GM21367 (cell line): ENCODE measurements at regions not wholly inside any gene's neighbourhood (a gene's known extent, or its start where the extent isn't known, plus 50 kb on each side); places are given as distances from the start of the nearest gene placed in this dataset.
"Not testable (repeated sequence)": the region's sequence is repeated elsewhere in the genome, so short reads cannot be mapped to it uniquely, and the experiment has no call there.

ENCODE experiments used
- ATAC-seq: cut with Tn5 transposase; IDR thresholded peaks from one replicate; pipeline ENCODE4 v1.9.1; 2021; ENCODE audit not compliant: unreplicated experiment

DNA sequence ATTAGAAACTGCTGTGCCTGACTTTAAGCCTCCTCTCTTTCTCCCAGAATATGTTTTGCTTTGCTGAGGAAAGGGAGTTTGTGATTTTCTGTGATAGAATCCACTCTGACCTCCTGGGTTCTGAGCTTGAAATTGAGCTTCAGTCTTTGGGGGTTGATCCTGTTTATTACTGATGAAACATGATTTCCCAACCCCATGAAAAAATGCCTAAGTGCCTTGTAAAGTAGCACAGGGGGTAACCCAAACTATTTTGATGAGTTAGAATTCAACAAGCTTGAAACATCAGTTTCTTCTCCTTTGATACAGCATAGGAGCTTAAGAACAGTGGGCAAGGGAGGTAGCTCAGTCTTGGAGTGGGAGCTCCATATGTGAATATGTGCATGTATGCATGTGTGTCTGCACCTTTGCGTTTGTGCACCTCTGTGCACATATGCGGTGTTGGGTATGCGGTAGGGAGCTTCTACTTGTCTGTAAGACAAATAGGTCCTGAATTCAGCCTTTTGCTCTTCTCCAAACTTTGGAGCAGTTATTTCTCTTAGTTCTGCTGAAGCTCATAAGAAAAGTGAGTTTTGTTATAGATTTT, 364.6 kb downstream of the OSR1 start:
- ATAC-seq, result no peak

DNA sequence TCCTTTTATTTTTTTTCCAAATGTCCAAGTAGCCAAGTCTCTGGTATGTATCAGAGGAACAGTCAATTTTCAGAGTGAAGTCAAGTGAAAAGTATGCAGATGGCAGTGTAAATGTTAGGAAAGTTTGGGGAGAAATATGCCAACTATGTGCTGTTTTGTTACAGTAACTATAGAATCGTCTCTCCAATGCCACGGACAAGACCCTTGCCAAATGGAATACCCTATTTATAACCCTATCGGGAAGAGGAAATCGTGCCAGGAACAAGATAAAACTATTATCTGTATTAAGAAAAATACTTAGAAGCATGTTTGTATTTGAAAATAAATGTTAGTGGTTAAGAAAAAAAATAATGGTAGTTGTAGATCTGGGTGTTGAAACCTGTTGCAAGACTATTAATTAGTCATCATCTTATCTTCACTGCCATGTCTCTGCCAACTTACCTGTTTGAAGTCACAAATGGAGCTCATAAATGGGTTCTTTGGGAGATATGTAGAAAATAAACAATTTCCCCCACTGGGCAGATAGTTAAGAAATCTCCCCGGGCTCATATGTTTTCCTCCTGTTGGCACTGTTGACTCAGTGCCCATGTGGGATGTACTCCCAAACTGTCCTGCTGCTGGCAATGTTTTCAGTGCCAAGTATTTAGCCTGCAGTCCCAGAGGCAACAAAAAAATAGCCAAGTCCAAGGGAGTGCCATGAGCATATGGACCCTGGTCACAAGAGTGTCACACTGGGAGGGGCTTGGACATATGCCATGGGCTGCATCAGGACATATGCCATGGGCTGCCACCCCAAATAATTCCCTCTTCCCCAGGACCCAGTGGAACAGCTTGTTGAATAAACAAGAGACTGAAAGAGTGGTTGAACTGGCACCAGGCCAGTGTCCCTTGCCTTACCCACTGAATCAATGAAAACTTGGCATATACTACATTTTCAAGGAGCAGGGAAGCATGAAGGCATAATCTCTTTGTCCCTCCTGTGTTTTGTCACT, 366.9 kb downstream of the OSR1 start:
- ATAC-seq, result no peak

DNA sequence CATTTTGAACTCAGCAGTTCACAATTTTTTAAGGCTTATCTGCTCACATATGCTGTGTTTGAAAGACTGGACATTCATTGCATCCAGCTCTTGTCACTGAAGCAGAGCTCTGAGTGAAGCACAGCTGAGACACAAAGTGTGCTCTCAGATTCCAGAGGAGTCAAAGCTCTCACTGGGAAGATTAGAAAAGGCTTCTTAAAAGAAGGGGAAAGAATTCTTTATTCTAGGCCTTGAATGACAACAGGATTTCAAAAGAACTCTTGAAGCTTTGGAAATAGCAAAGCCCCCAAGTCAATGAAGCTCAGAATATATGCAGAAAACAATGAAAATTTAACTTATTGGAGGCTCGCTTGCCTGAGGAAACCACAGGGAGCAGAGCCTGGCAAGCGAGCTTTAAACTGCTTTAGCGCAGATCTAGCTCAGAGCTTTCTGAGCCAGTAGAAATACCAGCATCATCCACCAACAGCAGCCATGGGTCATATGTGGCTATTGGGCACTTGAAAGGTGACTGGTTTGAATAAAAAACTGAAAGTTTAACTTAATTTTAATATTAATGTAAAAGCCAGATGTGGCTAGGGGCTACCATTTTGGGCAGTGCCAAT, 369.7 kb downstream of the OSR1 start:
- ATAC-seq, result no peak

DNA sequence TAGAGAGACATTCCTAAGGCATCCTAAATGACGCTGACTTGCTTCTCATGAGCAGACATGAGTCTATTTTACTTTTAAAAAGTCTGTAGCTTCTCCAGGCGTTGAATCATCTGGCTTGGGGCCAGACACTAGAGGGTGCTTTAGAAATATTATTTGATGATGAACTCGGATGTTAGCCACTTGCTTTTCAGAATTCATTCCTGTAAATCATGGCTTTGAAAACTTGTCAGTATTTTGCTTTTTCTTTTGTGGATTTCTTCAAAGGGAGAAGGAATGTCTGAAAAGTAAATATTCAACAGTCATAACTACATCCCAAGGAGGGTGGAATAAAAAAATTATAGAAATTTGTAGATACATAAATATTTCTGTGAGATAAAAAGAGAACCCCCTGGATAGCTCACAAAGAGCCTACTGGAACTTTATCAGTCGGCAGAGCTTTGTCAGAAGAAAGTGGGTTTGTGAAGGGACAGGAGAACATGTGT, 370.8 kb downstream of the OSR1 start:
- ATAC-seq, result no peak

DNA sequence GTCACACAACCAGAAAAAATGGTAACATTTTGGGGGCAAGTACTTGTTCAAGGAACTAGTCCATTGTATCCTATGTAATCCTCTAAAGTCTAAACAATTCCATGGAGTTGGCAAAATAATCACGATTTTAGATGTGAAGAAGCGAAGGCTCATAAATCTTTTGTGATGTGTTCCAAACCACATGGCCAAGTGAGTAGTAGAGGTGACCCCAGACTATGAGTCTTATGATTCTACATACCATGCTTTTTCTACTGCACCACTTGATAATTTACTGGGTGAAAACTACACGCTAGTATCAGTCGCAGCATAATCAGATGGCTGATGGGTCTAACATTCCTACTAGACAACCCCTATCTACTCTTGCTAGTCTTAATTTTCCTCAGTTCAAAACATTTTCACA, 371.4 kb downstream of the OSR1 start:
- no peak for ATAC-seq

DNA sequence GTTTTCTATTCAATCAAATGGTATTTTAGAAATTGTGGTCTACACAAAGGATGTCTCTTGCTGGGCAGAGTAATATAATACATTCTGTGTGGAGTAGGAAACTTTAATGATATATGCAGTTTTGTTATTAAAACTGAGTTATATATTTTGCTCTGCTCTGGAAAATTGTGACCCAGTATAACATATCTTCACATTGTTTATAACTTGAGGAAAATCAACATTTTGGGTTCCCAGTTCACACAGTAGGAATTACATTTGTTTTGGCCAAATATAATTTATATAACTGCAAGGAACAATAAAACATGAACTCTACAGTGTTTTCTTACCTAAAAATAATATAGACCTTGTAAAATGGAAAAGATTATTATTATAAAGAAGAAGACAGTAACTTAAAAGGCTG, 372.4 kb downstream of the OSR1 start:
- no peak for ATAC-seq

DNA sequence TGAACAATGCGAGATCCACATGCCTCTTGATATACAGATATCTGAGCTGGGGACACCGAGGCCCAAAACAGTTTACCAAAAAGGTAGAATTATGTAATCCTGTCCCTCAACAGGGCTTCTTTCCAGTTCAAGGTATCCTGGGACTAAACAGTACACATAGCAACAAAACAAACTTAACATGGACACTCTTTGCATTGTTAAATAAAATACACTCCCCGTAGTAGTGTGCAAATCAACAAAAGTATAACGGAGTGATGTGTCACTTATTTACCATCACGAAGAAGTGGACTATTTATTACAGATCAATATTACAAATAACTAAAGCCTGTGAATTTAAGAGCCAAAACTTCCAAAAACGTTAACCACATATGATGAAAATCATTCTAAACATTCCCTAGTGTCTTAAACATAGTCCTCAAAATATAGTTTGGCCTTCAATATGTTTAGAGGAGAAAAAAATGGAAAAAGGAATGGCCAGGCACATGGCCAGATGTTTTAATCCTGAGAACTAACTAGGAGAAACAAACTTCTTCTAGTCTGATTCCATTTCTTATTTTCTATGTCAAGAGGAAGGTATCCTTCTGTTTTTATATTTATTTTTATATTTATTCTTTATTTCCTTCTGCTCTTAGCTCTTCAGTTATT, 377.5 kb downstream of the OSR1 start:
- ATAC-seq, result no peak

DNA sequence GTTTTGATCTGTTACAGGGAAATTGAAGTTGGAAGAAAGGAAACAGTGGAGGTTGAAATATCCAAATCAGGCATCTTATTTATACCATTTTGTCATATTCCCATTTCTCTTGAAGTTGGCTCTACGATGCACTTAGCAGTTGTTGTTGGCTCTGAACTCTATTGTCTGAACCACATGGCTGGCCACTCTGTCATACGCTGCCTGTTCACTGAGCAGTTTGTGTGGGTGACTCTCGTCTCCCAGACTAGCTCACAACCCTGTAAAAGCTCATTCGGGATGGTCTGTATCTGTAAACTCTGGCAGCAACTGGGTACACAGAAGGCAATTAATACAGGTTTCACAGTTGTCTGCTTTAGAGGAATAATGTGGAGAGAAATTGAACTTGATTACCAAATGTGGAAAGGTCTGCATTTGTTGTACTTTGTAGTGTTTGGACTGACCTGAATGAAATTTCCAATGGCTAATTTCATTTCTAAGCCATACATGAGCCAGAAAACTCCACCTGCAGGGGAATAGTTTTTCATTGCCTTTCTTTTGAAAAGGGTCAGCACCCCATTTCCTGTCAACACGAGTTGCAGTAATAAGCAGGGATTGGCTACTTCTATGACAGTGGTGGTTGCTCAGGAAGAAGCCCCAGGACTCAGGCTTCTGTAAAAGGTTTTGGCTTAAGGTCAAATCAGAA, 378.2 kb downstream of the OSR1 start:
- no peak for ATAC-seq

DNA sequence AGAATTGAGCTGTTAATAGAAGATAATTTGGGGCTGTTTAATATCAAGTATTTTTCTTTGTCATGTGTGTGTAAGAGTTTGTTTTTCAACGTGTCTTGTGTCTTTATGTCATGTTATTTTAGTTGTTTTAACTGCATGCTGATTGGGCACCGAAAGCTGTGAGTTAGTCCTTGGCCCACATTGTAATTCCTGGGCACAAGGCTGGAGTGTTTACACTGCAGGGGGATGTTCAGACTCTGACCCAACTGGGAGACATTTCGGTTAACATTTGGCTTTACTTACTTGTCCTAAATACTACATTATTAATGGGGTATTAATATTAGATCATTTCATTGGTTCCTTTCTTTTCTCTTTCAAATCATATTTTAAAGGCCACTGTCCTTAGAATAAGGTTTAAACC, 381.0 kb downstream of the OSR1 start:
- no peak for ATAC-seq

DNA sequence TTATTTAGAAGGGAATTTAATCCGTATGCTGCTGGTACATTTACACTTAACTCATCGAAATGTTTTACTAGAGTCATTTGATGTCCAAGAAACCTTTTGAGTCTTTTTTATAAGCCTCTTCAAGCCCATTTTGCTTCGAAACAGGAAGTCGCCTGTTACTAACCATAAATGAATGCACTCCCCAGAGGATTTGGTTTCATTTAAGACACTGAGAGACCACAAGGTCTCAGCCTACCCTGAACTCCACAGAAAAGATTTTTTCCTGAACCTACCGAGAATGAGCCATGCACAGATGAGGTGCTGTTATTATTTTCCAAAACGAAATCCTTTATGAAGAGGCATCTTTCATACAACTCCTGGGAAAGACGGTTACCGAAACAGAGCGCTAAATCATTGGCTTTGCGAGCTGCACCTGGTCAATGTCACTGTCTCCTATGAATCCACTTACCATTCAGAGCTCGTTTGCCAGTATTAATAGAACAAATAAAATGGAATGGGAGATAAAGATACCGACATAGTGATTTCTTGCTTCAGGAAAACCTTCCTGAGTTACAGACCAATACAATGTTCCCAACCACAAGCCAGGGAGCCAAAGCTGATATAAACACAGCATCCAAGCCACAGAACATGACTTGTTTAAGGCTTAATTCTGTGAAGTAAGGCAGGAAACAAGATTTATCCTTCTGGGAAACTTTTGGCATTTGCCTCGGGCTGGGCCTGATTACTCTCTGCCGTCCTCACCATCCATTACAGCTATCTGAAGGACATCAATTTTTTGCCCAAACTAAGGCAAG, 382.1 kb downstream of the OSR1 start:
- peak; percentile 88 for ATAC-seq

DNA sequence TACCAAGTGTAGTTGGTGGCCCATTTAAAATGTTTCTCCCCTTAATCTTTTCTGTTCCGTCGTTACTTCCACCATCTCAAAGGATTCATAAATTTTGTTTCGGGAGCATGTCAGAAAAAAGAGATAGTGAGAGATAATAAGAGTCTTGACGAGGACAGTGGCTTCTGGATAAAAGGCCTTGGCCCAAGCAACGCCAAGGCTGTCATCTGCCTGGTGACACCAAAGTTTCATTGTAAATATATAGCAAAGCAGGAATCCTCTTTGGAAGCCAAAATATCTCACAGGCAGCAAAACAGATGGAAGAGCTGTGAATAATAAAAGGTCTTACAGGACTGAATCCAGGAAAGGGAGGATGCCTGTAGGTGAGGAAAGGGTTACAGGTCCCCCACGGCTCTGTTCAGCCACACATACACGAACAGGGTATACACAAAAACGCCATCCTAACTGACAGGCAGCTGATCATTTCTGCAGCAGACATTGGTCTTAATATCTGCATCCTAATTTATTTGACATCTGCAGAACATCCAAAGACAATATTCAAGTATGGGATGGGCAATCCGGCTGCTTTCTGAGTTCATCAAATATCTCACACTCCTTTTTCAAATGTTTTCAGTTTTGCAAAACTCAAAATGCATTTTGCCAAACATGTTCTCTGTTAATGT, 382.8 kb downstream of the OSR1 start:
- ATAC-seq, result no peak

DNA sequence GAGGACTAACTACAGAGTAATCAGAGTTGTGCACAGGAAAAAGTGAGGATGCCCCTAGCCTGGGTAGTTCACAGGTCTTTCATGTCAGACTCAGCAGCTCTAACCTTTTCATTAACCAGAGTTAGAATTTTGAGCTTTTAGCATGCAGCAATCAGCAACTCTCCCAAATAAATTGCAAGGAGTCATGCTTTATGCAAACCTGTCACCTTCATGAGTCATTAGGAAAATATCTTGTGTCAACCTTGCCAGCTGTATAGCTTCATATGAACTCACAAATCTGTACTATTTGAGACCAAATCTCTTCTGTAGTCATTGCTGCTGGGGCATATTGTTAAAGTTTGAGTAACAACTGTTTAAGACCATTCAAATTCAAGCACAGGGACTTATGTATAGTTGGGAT, 382.3 kb upstream of the NT5C1B start:
- ATAC-seq, result no peak

DNA sequence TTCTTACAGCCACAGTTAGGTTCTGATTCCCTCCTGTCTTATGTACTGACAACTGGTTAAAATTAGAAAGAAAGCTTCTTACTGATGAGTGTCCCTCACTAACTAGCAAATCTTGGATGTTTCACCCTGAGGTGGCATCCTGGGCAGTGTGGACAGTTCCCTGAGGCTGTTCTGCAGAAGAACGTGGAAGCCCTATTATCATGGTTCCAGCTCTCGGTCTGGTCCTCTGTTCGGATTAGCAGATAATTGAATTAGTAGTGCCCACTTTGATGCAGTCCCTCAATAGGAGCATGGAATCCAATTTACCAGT, 381.7 kb upstream of the NT5C1B start:
- ATAC-seq, result no peak

DNA sequence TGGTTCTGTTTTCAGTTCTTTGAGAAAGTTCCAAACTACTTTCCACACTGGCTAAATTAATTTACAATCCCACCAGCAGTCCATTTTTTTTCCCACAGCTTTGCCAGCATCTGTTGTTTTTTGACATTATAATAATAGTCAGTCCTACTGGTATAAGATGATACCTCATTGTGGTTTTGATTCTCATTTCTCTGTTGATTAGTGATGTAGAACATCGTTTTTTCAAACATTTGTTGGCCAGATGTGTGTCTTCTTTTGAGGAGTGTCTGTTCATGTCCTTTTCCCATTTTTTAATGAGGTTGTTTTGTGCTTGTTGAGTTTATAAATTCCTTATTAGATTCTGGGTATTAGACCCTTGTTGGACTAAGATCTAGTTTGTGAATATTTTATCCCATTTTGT, 376.8 kb upstream of the NT5C1B start:
- no peak for ATAC-seq

DNA sequence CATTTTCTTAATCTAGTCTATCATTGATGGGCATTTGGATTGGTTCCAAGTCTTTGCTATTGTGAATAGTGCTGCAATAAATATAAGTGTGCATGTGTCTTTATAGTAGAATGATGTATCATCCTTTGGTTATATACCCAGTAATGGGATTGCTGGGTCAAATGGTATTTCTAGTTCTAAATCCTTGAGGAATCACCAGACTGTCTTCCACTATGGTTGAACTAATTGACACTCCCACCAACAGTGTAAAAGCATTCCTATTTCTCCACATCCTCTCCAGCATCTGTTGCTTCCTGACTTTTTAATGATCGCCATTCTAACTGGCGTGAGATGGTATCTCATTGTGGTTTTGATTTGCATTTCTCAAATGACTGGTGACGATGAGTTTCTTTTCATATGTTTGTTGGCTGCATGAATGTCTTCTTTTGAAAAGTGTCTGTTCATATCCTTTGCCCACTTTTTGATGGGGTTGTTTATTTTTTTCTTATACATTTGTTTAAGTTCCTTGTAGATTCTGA, 374.4 kb upstream of the NT5C1B start:
- ATAC-seq, result not testable (repeated sequence)

DNA sequence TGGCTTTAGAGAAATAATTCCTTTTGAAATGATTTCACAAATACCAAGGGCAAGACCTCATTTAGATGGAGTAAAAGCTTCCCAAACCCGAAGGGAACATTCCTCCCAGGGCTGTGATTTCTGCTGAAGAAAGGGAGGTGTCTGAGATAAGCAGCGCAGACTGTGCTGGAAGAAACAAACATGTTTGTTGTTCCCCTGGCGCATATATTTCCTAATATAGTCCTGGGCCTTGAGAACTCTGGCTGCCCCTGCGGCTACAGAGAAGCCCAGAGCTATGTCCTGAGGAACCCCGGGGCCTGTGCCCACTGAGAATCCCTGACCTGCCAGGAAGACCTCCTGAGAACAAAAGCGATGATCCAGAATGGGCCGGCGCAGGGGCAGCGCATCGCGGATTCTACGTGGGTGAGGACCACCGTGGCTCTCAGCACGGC, 372.6 kb upstream of the NT5C1B start:
- ATAC-seq, result no peak

DNA sequence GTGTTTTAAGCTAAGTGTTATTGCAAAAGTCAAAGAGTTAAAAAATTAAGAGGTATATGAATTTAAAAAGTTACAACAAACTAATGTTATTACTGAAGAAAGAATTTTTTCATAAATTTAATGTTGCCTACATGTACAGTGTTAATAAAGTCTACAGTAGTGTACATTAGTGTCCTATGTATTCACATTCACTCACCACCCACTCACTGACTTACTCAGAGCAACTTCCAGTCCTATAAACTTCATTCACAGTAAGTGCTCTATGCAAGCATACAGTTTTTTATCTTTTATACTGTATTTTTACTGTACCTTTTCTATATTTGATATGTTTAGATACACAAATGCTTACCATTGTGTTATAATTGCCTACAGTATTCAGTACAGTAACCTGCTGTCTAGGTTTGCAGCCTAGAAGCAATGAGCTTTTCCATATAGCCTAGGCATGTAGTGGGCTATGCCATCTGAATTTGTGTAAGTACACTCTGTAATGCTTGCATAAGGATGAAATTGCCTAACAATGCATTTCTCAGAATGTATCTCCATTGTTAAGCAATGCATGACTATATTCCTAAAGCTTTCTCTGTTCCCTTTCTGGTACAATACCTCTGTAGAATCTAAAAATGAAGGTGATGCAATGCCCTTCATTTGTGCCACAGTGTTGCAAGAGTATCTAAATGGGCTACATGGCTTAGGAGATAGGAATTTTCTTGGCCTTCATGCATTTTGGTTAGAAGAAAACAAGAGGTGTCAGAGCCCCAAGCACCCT, 370.8 kb upstream of the NT5C1B start:
- ATAC-seq, result no peak

DNA sequence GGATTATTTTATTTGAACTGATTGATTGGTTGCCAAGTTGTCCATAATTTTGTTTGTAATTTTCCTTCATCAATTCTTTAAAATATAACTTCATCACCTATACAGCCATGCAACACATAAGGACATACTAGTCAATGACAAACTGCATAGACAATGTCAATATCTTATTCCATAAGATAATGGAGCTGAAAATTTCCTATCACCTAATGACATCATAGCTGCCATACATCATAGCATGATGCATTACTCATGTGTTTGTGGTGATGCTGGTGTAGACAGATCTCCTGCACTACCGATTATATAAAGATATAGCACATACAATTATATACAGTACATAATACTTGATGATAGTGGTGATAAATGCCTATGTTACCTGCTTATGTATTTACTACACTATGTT, 369.8 kb upstream of the NT5C1B start:
- no peak for ATAC-seq

DNA sequence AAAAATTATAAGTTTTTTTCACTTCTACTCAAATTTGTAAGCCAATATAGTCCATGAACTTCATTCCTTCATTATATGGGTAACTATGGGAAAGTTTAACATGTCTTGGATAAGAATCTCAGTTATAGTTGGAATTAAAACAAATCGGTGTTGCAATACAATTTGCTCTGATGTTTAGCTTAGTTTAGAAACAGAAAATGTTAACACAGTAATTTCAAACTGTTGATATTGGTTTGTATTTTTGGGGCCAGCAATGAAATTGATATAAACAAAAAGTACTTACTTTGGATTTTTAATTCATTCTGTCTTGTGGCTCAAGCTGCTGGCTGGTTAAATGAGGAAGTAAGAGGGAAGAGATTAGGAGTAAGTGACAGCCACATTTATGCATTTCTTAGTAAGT, 368.5 kb upstream of the NT5C1B start:
- no peak for ATAC-seq
